ENCODE measurements at regions not wholly inside any gene's neighbourhood (a gene's known extent, or its start where the extent isn't known, plus 50 kb on each side); places are given as distances from the start of the nearest gene placed in this dataset.

DNA sequence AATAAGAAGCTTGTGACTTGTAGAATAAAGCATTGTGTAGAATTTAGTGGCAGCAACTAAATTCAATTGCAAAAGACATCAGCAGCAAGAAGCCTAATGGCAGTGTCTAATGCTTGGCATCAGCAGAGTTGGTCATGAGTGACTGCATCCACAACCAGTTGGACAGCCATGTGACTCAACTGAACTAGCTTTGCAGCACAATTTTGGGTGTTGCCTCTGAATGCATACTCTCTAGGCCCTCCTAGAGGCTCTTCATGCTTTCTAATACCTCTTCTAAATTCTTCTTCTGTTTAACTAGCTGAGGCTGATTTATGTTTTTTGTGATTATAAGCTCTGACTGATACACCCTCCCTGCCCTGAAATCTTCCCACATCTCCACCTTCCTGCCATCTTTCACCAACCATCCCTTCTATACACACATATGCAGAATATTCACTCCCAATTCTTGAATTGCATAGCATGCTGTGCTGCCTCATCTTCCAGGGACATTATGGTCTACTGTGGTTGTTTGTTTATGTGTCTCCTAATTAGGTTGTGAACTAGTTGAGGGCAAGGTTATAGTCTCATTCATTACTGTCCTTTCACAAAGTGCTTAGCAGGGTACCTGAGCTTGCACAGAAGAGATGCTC, 266.7 kb upstream of the GJB5 start:
- TF ChIP-seq, protein P1, sequence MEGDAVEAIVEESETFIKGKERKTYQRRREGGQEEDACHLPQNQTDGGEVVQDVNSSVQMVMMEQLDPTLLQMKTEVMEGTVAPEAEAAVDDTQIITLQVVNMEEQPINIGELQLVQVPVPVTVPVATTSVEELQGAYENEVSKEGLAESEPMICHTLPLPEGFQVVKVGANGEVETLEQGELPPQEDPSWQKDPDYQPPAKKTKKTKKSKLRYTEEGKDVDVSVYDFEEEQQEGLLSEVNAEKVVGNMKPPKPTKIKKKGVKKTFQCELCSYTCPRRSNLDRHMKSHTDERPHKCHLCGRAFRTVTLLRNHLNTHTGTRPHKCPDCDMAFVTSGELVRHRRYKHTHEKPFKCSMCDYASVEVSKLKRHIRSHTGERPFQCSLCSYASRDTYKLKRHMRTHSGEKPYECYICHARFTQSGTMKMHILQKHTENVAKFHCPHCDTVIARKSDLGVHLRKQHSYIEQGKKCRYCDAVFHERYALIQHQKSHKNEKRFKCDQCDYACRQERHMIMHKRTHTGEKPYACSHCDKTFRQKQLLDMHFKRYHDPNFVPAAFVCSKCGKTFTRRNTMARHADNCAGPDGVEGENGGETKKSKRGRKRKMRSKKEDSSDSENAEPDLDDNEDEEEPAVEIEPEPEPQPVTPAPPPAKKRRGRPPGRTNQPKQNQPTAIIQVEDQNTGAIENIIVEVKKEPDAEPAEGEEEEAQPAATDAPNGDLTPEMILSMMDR (tag by site-specific recombination; IDR thresholded peaks at IDR 0.05) = no peak
- TF ChIP-seq SCRT1 (tag by site-specific recombination; IDR thresholded peaks at IDR 0.05; ENCODE audit: borderline replicate concordance) = no peak
- TF ChIP-seq ATF2 (tag by site-specific recombination; IDR thresholded peaks at IDR 0.05; ENCODE audit: low read depth) = no peak
- TF ChIP-seq ZNF140 (tag by site-specific recombination; IDR thresholded peaks at IDR 0.05) = no peak
- no peak for TF ChIP-seq BCL11A (tag by site-specific recombination; IDR thresholded peaks at IDR 0.05; ENCODE audit: low read depth)
- TF ChIP-seq, protein P2, sequence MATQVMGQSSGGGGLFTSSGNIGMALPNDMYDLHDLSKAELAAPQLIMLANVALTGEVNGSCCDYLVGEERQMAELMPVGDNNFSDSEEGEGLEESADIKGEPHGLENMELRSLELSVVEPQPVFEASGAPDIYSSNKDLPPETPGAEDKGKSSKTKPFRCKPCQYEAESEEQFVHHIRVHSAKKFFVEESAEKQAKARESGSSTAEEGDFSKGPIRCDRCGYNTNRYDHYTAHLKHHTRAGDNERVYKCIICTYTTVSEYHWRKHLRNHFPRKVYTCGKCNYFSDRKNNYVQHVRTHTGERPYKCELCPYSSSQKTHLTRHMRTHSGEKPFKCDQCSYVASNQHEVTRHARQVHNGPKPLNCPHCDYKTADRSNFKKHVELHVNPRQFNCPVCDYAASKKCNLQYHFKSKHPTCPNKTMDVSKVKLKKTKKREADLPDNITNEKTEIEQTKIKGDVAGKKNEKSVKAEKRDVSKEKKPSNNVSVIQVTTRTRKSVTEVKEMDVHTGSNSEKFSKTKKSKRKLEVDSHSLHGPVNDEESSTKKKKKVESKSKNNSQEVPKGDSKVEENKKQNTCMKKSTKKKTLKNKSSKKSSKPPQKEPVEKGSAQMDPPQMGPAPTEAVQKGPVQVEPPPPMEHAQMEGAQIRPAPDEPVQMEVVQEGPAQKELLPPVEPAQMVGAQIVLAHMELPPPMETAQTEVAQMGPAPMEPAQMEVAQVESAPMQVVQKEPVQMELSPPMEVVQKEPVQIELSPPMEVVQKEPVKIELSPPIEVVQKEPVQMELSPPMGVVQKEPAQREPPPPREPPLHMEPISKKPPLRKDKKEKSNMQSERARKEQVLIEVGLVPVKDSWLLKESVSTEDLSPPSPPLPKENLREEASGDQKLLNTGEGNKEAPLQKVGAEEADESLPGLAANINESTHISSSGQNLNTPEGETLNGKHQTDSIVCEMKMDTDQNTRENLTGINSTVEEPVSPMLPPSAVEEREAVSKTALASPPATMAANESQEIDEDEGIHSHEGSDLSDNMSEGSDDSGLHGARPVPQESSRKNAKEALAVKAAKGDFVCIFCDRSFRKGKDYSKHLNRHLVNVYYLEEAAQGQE (tag by site-specific recombination; IDR thresholded peaks at IDR 0.05) = no peak
- TF ChIP-seq PRDM1 (tag by site-specific recombination; IDR thresholded peaks at IDR 0.05) = no peak
- TF ChIP-seq YY1 (tag by site-specific recombination; IDR thresholded peaks at IDR 0.05) = no peak
